ENCODE measurements at regions not wholly inside any gene's neighbourhood (a gene's known extent, or its start where the extent isn't known, plus 50 kb on each side); places are given as distances from the start of the nearest gene placed in this dataset.

DNA sequence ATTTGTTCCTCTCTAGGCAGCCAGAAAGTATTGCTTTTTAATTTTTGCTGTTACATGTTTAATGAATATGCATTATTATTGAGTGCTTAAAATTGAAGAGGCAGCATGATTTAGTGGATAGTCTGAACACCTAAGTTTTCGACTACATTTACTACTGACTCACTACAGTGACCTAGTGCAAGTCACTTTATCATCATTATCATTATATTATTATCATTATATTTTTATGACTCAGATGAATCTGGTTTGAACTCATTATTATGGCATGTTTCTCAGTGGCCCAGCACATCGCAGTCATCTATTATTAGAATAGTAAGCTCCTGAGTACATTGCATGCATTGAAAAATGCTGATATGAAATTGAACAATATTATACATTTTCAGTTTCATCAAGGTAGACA, 351.2 kb upstream of the PRR20A start:
- no peak overlapping the region for H3K27ac ChIP-seq (ENCODE audit: low read depth, low read length)
- no peaks in the 10 kb centered on the region for H3K27me3 ChIP-seq (ENCODE audit: control insufficient read depth, low read length)
- H4K20me1 ChIP-seq (ENCODE audit: control insufficient read depth, insufficient read depth, low read depth, low read length), result no peaks in the 10 kb centered on the region
- no peaks in the 10 kb centered on the region for H3K4me1 ChIP-seq (ENCODE audit: control insufficient read depth, low read length)
- no peak overlapping the region for H3K4me3 ChIP-seq (ENCODE audit: low read length)
- H3F3A ChIP-seq (ENCODE audit: control insufficient read depth, insufficient read depth), result no peaks in the 10 kb centered on the region
- H3K9me3 ChIP-seq (ENCODE audit: control insufficient read depth, insufficient read depth, low read length), result no peaks in the 10 kb centered on the region
- no peaks in the 10 kb centered on the region for H3K36me3 ChIP-seq (ENCODE audit: control insufficient read depth, low read length)
- TF ChIP-seq EZH2phosphoT487 (IDR thresholded peaks at IDR 0.05; ENCODE audit: borderline replicate concordance, low read length), result no peak
- TF ChIP-seq, protein P1, sequence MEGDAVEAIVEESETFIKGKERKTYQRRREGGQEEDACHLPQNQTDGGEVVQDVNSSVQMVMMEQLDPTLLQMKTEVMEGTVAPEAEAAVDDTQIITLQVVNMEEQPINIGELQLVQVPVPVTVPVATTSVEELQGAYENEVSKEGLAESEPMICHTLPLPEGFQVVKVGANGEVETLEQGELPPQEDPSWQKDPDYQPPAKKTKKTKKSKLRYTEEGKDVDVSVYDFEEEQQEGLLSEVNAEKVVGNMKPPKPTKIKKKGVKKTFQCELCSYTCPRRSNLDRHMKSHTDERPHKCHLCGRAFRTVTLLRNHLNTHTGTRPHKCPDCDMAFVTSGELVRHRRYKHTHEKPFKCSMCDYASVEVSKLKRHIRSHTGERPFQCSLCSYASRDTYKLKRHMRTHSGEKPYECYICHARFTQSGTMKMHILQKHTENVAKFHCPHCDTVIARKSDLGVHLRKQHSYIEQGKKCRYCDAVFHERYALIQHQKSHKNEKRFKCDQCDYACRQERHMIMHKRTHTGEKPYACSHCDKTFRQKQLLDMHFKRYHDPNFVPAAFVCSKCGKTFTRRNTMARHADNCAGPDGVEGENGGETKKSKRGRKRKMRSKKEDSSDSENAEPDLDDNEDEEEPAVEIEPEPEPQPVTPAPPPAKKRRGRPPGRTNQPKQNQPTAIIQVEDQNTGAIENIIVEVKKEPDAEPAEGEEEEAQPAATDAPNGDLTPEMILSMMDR (IDR thresholded peaks at IDR 0.05; ENCODE audit: low read depth, low read length, poor library complexity, severe bottlenecking), result no peak
- H3K4me2 ChIP-seq (ENCODE audit: low read length), result no peak overlapping the region
- H3K9me2 ChIP-seq (replicated peaks; ENCODE audit: control insufficient read depth, low read length), result no peaks in the 10 kb centered on the region
- H3K79me2 ChIP-seq (ENCODE audit: control insufficient read depth, low read length), result no peaks in the 10 kb centered on the region

DNA sequence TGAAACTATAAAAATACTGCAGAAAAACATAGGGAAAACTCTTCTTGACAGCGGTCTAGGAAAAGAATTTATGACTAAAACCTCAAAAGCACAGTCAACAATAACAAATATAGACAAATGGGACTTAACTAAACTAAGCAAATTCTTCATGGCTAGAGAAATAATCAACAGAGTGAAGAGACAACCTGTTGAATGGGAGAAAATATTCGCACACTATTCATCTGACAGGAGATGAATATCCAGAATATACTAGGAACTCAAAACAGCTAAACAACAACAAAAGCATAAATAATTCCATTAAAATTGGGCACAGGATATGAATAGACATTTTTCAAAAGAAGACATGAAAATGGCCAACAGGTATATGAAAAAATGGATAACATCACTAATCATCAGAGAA, 303.6 kb upstream of the PRR20A start:
- Histone ChIP-seq H3K4me2 (ENCODE audit: low read length) (no peak overlapping the region), H3K27me3 (ENCODE audit: control insufficient read depth, low read length) (no peaks in the 10 kb centered on the region), H3K9me2 (replicated peaks; ENCODE audit: control insufficient read depth, low read length) (no peaks in the 10 kb centered on the region), H3K9me3 (ENCODE audit: control insufficient read depth, insufficient read depth, low read length) (no peaks in the 10 kb centered on the region; the same call in 1 of the 2 replicates), H3K79me2 (ENCODE audit: control insufficient read depth, low read length) (no peaks in the 10 kb centered on the region), H3K27ac (ENCODE audit: low read depth, low read length) (no peak overlapping the region), H3F3A (ENCODE audit: control insufficient read depth, insufficient read depth) (no peaks in the 10 kb centered on the region), H3K4me3 (ENCODE audit: low read length) (no peak overlapping the region), H3K4me1 (ENCODE audit: control insufficient read depth, low read length) (no peaks in the 10 kb centered on the region), H3K36me3 (ENCODE audit: control insufficient read depth, low read length) (no peaks in the 10 kb centered on the region), H4K20me1 (ENCODE audit: control insufficient read depth, insufficient read depth, low read depth, low read length) (no peaks in the 10 kb centered on the region)
- TF ChIP-seq, protein P1 (IDR thresholded peaks at IDR 0.05; ENCODE audit: low read depth, low read length, poor library complexity, severe bottlenecking), result no peak
- no peak for TF ChIP-seq EZH2phosphoT487 (IDR thresholded peaks at IDR 0.05; ENCODE audit: borderline replicate concordance, low read length)

DNA sequence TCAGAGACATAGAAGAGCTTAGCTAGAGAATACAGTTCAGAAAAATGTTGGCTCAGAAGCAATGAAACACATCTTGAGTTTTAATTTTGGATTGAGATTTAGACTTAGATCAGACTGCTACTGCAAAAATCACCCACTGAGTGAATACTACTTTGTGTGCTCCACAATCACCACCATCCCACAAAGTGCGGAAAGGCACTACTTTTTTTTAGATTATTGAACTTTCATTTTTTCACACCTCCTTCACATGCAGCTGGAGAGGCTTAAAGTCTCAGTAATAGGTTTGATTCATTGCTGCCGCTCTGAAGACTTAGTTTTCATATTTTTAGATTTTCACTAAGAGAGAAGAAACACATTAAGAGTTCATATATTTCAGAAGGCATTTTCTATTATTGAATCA, 289.9 kb upstream of the PRR20A start:
- no peaks in the 10 kb centered on the region for H3K4me1 ChIP-seq (ENCODE audit: control insufficient read depth, low read length)
- H3K4me3 ChIP-seq (ENCODE audit: low read length), result no peak overlapping the region
- no peaks in the 10 kb centered on the region for H3K27me3 ChIP-seq (ENCODE audit: control insufficient read depth, low read length)
- no peaks in the 10 kb centered on the region for H4K20me1 ChIP-seq (ENCODE audit: control insufficient read depth, insufficient read depth, low read depth, low read length)
- no peaks in the 10 kb centered on the region for H3F3A ChIP-seq (ENCODE audit: control insufficient read depth, insufficient read depth)
- TF ChIP-seq, protein P1 (IDR thresholded peaks at IDR 0.05; ENCODE audit: low read depth, low read length, poor library complexity, severe bottlenecking), result no peak
- no peak for TF ChIP-seq EZH2phosphoT487 (IDR thresholded peaks at IDR 0.05; ENCODE audit: borderline replicate concordance, low read length)
- no peaks in the 10 kb centered on the region for H3K9me2 ChIP-seq (replicated peaks; ENCODE audit: control insufficient read depth, low read length)
- no peaks in the 10 kb centered on the region for H3K36me3 ChIP-seq (ENCODE audit: control insufficient read depth, low read length)
- no peak overlapping the region for H3K27ac ChIP-seq (ENCODE audit: low read depth, low read length)
- no peak overlapping the region for H3K4me2 ChIP-seq (ENCODE audit: low read length)
- H3K9me3 ChIP-seq (ENCODE audit: control insufficient read depth, insufficient read depth, low read length), result no peaks in the 10 kb centered on the region; the same call in 1 of the 2 replicates
- no peaks in the 10 kb centered on the region for H3K79me2 ChIP-seq (ENCODE audit: control insufficient read depth, low read length)

DNA sequence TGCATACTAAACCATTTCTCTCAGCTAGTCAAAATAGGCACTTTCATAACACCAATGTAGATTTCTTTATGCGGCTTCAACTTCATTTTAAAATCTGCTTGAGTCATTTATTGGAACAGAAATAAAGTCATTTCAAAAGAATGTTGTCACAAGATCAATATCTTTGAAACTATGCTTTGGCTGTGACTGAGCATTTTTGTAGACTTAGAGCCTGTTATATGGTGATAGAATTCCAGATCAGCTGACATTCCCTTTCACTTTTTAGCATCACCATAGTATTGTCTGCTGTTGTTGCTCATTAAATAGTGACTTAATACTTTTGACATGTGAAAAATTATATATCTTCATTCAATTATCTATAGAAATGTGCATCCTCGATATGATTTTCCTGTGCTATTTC, 279.2 kb upstream of the PRR20A start:
- no peaks in the 10 kb centered on the region for H3K36me3 ChIP-seq (ENCODE audit: control insufficient read depth, low read length)
- no peak overlapping the region for H3K27ac ChIP-seq (ENCODE audit: low read depth, low read length)
- H3K9me2 ChIP-seq (replicated peaks; ENCODE audit: control insufficient read depth, low read length), result no peaks in the 10 kb centered on the region
- H3K27me3 ChIP-seq (ENCODE audit: control insufficient read depth, low read length), result no peaks in the 10 kb centered on the region
- no peaks in the 10 kb centered on the region for H3K9me3 ChIP-seq (ENCODE audit: control insufficient read depth, insufficient read depth, low read length)
- H3F3A ChIP-seq (ENCODE audit: control insufficient read depth, insufficient read depth), result no peaks in the 10 kb centered on the region
- H3K4me2 ChIP-seq (ENCODE audit: low read length), result no peak overlapping the region
- TF ChIP-seq, protein P1 (IDR thresholded peaks at IDR 0.05; ENCODE audit: low read depth, low read length, poor library complexity, severe bottlenecking), result no peak
- no peak for TF ChIP-seq EZH2phosphoT487 (IDR thresholded peaks at IDR 0.05; ENCODE audit: borderline replicate concordance, low read length)
- H4K20me1 ChIP-seq (ENCODE audit: control insufficient read depth, insufficient read depth, low read depth, low read length), result no peaks in the 10 kb centered on the region
- no peak overlapping the region for H3K4me3 ChIP-seq (ENCODE audit: low read length)
- H3K4me1 ChIP-seq (ENCODE audit: control insufficient read depth, low read length), result no peaks in the 10 kb centered on the region
- H3K79me2 ChIP-seq (ENCODE audit: control insufficient read depth, low read length), result no peaks in the 10 kb centered on the region
